GM18511 (cell line): ENCODE measurements at regions not wholly inside any gene's neighbourhood (a gene's known extent, or its start where the extent isn't known, plus 50 kb on each side); places are given as distances from the start of the nearest gene placed in this dataset.

ENCODE experiments used
- ATAC-seq: cut with Tn5 transposase; IDR thresholded peaks from one replicate; pipeline ENCODE4 v1.9.1; 2021; ENCODE audit warnings: mild to moderate bottlenecking, moderate library complexity; ENCODE audit not compliant: unreplicated experiment

GRCh38 chr4:106773076-106773905, 262.8 kb downstream of the DKK2 start:
- no peak for ATAC-seq

GRCh38 chr4:106767991-106768390, 268.1 kb downstream of the DKK2 start:
- no peak for ATAC-seq

DNA sequence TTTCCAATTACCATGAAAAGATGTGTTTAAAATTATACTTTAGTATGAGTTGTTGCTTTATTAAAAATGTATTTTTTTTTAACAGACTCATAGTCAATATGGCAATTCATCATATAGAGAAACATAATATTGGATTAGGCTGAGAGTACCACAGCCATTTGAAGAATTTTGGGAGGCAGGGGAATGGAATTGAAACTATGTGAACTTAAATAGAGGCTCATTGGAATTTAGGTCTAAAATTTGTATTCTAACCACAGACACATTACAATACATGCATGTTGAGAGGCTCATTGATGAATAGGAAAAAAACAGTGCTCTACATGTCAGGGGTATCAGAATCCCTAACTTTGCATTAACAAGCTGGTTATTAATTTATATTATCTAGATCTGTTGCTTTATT, 269.6 kb downstream of the DKK2 start:
- ATAC-seq, result no peak

GRCh38 chr4:106764774-106765173, 271.3 kb downstream of the DKK2 start:
- ATAC-seq, result no peak

DNA sequence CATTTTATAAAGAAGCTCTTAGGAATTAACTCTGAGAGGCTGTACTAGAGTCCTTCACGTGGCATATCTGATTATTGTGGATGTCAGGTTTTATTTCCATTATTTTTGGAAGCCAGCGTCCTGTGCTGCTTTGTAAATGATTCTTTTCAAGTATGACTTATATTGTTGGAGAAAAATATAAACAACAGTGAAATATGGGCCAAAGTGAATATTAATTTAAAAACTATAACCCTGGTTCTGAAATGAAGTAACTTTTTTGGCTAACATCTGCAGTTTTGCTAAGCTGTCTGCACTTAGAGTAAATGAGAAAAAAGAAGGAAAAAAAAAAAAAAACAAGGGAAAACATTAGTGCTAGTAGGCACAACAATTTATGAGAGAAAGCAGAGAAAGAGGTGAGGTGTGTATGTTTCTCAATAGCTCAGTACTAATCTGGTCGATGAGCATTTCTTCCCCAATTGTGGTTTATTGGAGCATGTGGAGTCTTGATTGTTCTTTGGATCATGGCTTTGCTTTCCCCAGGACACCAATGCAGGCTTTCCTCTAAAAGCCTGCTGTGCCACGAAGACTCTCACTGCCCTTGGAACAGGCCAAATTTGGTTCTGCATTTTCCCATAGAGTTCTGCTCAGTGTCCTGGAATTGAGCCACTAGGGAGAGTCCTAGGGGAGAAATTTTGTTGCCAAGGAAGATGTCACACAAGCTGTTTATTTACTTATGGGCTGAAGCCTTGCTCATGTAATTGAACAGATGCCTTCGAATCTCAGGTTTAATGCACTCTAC, 273.3 kb downstream of the DKK2 start:
- no peak for ATAC-seq

GRCh38 chr4:106753426-106753825, 282.7 kb downstream of the DKK2 start:
- ATAC-seq, result no peak

GRCh38 chr4:106746451-106746850, 289.7 kb downstream of the DKK2 start:
- no peak for ATAC-seq

DNA sequence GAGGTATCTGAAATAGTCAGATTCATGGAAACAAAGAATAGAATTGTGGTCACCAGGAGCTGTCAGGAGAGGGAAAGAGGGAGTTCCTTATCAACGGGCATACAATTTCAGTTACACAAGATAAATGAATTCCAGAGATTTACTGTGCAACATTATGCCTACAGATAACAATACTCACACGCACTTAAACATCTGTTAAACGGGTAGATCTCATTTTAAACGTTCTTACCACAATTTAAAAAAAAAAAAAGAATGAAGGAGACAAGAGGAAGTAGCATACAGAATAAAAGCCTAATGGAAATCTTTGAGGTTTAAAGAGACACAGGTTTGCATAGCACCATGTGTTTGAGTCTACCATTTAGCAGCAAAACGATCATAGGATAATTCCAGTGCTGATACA, 298.0 kb downstream of the DKK2 start:
- no peak for ATAC-seq

DNA sequence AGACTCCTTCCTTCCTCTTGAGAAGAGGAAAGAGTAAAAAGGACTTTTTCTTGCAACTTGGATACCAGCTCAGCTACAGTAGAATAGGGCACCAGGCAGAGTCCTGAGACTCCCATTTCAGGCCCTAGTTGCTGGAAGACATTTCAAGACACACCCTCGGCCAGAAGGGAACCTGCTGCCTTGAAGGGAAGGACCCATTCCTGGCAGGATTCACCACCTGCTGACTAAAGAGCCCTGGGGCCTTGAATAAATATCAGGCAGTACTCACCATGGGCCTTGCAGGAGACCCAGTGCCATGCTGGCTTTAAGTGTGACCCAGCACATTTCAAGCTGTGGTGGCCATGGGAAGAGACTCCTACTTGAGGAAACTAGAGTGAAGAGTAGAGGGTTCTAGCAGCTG, 317.6 kb downstream of the DKK2 start:
- no peak for ATAC-seq

GRCh38 chr4:106717091-106717490, 319.0 kb downstream of the DKK2 start:
- ATAC-seq, result no peak

DNA sequence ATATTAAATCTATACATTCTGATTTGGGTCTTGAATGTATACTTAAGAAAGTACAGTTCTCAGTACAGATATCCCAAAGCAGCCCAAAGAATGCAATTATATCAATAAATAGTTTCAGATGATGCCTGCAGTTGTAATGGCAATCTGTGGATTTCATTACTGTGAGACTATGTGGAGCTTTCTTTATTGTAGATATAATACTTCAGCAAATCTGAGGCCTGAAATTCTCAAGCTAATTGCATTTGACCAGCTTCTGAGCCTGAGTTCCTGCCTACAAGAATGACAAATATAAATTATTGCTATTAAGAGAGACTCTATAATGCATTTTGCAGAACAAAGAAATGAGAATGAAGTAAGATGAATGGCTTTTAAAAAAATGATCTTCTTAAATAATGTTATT, 320.3 kb downstream of the DKK2 start:
- no peak for ATAC-seq

DNA sequence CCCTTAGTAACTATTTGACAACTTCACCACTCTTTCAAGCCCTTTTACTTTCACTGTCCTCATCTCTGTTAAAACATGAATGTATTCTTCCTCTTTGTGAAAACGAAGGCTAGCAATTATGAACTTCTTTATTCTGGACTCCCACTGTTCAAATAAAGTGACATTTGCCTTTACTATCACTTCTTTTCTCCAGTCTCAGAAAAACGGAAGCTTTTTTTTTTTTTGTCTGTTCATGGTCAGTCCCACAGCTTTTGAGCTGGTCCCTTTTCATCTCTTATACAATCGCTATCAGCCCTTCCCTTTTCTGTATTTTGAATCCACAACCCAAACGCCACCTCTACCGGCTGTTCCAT, 327.7 kb downstream of the DKK2 start:
- no peak for ATAC-seq

GRCh38 chr4:106707776-106708463, 328.2 kb downstream of the DKK2 start:
- peak; percentile 76 for ATAC-seq

- ATAC-seq, result no peak
These were observed 331.8 kb downstream of the DKK2 start for GRCh38 chr4:106704253-106704870.

GRCh38 chr4:106700321-106700720, 331.7 kb upstream of the GIMD1 start:
- ATAC-seq, result no peak

- no peak for ATAC-seq
These were observed 330.1 kb upstream of the GIMD1 start for GRCh38 chr4:106698621-106699195.

- ATAC-seq, result no peak
These were observed 327.1 kb upstream of the GIMD1 start for GRCh38 chr4:106695501-106696262.

DNA sequence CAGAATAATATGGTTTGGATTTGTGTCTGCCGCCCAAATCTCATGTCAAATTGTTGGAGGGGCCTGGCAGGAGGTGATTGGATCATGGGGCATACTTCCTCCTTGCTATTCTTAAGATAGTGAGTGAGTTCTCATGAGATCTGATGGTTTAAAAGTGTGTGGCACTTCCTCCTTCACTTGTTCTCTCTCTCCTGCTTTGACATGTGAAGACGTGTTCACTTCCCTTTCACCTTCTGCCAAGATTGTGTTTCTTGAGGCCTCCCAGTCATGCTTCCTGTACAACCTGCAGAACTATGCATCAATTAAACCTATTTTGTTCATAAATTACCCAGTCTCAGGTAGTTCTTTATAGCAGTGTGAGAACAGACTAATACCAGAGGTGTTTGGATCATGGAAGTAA, 325.7 kb upstream of the GIMD1 start:
- ATAC-seq, result peak; percentile 44

GRCh38 chr4:106691749-106692148, 323.2 kb upstream of the GIMD1 start:
- ATAC-seq, result no peak

GRCh38 chr4:106690487-106690886, 321.9 kb upstream of the GIMD1 start:
- no peak for ATAC-seq
